GM20431 (cell line): ENCODE measurements at regions not wholly inside any gene's neighbourhood (a gene's known extent, or its start where the extent isn't known, plus 50 kb on each side); places are given as distances from the start of the nearest gene placed in this dataset.

Experiments used
- in situ Hi-C: fragments of 300-500 bp; cut with MseI, MboI; formaldehyde crosslinking; loops from one replicate; pipeline ENCODE4 v1.15.0; 2020; ENCODE audit warnings: low sequenced_read_pairs; ENCODE audit not compliant: unreplicated experiment

GRCh38 chr13:39890537-39890936 lies 235.1 kb downstream of the COG6 start:
- in situ Hi-C loops: no loop called here

- in situ Hi-C loops: no loop called here
Observed at GRCh38 chr13:39892721-39893685, 237.5 kb downstream of the COG6 start.

- in situ Hi-C loops: no loop called here
Observed at GRCh38 chr13:39893808-39894207, 238.3 kb downstream of the COG6 start.

- in situ Hi-C loops: no loop called here
Observed at GRCh38 chr13:39894586-39894985, 239.1 kb downstream of the COG6 start.

DNA sequence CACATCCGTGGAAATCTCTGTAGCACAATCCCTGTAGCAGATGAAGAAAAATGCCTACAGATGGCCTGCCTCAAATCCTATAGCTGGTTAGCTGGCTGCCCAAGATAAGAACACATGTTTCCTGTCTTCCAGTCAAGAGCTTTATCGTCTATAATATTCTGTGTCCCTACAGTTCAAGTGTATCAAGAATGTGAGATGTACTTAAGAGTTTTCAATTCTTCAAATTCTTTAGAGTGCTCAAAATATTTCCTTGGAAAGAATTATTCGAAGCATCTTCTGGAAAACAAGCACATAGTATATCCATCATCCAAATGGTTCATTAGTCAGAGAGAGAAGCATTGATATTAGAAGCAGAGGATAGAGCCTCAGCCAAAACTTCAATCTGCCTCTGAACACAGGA lies 239.8 kb downstream of the COG6 start:
- in situ Hi-C loops: no loop called here

- in situ Hi-C loops: no loop called here
Observed at GRCh38 chr13:39897636-39898035, 242.2 kb downstream of the COG6 start.

DNA sequence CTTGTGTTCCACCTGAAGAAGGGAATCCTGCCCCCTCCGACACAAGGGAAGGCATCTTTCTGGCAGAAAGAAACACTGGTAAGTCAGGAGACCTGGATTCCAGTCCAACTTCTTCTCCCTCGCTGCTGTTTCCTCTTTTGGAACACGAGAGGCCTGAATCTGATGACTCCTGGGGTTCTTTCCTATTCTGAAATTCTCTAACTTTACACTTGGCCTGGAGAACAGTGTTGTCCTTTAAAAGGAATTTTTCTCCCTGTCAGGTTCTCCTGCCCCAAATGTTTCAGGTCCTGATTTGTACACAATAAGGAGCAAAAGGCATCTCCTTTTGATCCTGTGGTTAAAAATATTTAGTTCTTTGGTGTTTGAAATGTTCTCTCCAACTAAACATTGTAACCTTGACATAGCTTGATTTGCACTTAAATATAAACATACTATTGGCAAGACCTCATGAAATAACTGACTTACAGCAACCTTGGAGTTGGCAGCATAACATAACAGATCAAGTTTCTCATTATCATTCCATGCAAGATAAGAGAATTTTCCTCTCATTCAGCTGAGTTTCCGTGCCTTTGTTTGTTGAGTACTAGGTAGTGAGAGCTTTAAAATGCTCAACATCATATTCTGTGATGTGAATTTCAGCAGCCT lies 244.8 kb downstream of the COG6 start:
- in situ Hi-C loops: no loop called here

- in situ Hi-C loops: no loop called here
Observed at GRCh38 chr13:39904959-39905358, 249.5 kb downstream of the COG6 start.

- in situ Hi-C loops: no loop called here
Observed at GRCh38 chr13:39909634-39910033, 254.2 kb downstream of the COG6 start.

GRCh38 chr13:39910041-39910440 lies 254.6 kb downstream of the COG6 start:
- in situ Hi-C loops: no loop called here

DNA sequence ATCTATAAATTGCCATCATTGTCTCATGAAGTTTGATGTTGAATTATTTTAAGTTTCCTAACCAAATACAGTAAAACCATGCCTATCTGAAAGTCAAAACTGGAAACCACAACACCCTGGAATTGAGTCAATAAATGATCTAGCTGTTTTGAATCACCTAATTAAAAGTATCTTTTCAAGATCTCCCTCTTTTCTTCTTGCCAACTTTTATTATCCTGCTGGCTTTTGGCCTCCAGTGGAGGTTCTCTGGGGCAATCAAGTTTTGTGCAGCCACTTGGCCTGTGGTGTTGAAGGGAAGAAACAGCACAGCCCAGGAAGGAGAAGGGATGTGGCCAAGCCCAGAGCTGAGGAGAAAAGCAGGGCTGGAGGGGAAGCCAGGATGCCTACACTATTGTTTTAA lies 255.4 kb downstream of the COG6 start:
- in situ Hi-C loops: no loop called here

DNA sequence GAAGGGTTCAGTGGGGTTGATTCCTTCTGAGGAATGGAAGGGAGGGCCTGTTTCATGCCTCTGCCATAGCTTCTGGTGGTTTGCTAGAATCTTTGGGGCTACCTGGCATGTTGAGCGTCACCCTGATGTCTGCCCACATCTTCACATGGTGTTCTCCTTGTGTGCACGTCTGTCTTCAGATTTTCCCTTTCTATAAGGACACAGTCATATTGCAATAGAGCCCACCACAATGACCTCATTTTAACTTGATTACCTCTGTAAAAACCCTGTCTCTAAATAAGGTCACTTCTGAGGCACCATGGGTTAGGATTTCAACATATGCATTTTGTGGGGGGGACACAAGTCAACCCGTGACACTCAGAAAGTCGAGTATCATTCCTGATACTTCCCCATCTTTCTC lies 257.9 kb downstream of the COG6 start:
- in situ Hi-C loops: no loop called here

DNA sequence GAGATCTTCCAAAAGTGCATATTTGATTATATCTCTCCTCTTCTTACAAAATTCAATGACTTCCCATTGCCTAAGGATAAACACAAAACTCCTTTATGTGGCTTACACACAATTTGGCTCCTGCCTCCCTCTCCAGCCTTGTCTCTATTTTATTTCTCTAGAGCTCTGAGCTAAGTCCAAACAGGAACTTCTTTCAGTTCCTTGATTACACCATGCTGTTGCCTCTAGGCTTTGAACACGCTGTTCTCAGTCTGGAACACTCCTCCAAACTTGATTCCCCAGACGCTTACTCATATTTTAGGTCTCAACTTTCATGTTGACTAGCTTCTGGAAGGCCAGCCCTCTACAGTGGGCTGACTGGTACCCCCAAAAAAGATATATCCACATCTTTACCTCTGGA lies 258.5 kb downstream of the COG6 start:
- in situ Hi-C loops: no loop called here

- in situ Hi-C loops: no loop called here
Observed at GRCh38 chr13:39915418-39915817, 260.0 kb downstream of the COG6 start.

- in situ Hi-C loops: no loop called here
Observed at GRCh38 chr13:39916330-39916729, 260.9 kb downstream of the COG6 start.

- in situ Hi-C loops: no loop called here
Observed at GRCh38 chr13:39918620-39919236, 263.3 kb downstream of the COG6 start.

DNA sequence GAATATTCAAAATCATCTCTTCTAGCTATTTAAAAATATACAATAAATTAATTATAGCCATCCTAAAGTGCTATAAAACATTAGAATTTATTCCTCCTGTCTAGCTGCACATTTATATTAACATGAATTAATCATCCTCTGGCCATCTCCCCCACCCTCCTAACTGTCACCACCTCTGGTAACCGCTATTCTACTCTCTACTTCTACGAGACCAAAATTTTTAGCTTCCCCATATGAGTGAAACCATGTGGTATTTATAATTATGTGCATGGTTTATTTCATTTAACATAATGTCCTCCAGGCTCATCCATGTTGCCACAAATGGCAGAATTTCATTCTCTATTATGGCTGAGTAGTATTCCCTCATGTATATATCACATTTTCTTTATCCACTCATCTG lies 265.2 kb downstream of the COG6 start:
- in situ Hi-C loops: no loop called here

DNA sequence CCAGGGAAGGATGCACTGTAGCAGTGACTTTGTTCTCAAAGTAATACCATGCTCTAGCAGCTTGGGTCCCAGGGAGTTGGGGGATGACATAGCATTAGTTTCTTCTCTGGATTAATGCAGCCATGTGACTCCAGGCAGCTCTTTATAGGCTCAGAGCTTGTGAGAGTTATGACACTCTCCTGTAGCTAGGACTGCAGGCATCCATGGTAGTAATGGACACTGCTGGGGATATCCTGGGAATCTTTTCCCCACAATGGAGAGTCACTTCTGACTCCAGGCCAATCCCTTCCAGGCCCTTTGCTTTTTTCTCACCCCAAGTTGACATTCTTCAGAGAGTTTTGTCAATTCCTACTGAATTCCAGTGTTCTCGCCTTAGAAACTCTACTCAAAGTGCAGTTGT lies 270.9 kb downstream of the COG6 start:
- in situ Hi-C loops: loop anchor here (25.0 kb wide), 2 partner anchors 239 to 761 kb away; no protein-coding TSS in a partner anchor

DNA sequence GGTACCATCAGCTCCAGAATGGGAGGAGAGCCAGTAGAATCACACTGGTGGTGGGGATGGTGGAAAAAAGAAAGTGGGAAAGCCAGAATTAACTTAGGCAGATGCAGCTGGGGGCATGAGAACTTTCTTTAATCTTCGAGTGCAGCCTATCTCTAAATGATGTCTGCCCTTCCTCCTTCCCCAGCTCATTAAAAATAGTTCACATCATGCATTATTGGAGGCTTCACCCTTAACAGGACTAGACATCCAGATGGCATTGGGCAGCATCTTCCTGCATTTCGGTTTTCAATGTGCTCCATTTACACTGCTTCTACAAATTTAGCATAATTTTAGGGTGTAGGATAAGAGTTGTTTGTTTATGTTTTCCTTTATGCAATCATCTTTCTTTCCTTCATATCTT lies 272.8 kb downstream of the COG6 start:
- in situ Hi-C loops: loop anchor here (25.0 kb wide), 2 partner anchors 241 to 759 kb away; no protein-coding TSS in a partner anchor

- in situ Hi-C loops: loop anchor here (25.0 kb wide), 2 partner anchors 242 to 758 kb away; no protein-coding TSS in a partner anchor
Observed at GRCh38 chr13:39929583-39929982, 274.1 kb downstream of the COG6 start.

DNA sequence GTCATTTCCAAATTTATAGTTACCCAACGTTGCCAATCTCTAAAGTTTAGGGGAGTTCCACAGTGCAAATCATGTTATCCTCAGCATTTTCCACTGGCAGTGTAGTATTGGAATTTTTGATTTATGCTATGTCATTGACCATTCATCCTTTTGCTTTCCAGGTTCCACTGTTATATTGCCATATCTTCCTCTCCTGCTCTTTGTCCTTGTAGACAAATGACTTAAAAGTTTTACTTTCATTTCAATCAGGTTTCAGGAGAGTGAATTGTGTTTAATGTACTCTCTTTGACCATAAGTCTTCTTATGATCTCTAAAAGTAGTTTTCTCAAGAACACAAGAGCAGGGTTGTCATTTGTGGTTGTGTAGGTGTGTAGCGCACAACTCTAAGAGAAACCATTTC lies 274.6 kb downstream of the COG6 start:
- in situ Hi-C loops: loop anchor here (25.0 kb wide), 2 partner anchors 243 to 757 kb away; no protein-coding TSS in a partner anchor
